ENCODE measurements at regions not wholly inside any gene's neighbourhood (a gene's known extent, or its start where the extent isn't known, plus 50 kb on each side); places are given as distances from the start of the nearest gene placed in this dataset.

- TF ChIP-seq POLR2A (IDR thresholded peaks at IDR 0.05; ENCODE audit: low read length) (no peak), CTCF (IDR thresholded peaks at IDR 0.05) (no peak)
Measured at GRCh38 chr14:42854061-42854460, 1247.4 kb downstream of the LRFN5 start.
